AG08396 (cell line): ENCODE measurements at regions not wholly inside any gene's neighbourhood (a gene's known extent, or its start where the extent isn't known, plus 50 kb on each side); places are given as distances from the start of the nearest gene placed in this dataset.
A peak's percentile ranks its signal among the peaks of the same experiment; 100 is the strongest.
"Not testable (repeated sequence)": the region's sequence is repeated elsewhere in the genome, so short reads cannot be mapped to it uniquely, and the experiment has no call there.

Experiments used
- DNase-seq: peaks from one replicate; pipeline ENCODE4 v3.0.0; 2012; ENCODE audit warnings: low spot score, mixed read lengths

- no peak for DNase-seq
Observed at GRCh38 chr5:100479079-100479688, 56.0 kb upstream of the FAM174A start.

GRCh38 chr5:100472091-100472490, 63.1 kb upstream of the FAM174A start:
- no peak for DNase-seq

- DNase-seq, result no peak
Observed at GRCh38 chr5:100469767-100470166, 65.4 kb upstream of the FAM174A start.

GRCh38 chr5:100464418-100464817, 70.8 kb upstream of the FAM174A start:
- peak; percentile 4 for DNase-seq

- DNase-seq, result no peak
Observed at GRCh38 chr5:100456615-100457014, 78.6 kb upstream of the FAM174A start.

GRCh38 chr5:100452126-100452525, 83.0 kb upstream of the FAM174A start:
- no peak for DNase-seq

- DNase-seq, result no peak
Observed at GRCh38 chr5:100448111-100448528, 87.1 kb upstream of the FAM174A start.

- DNase-seq, result no peak
Observed at GRCh38 chr5:100446879-100447430, 88.2 kb upstream of the FAM174A start.

GRCh38 chr5:100444961-100445360, 90.2 kb upstream of the FAM174A start:
- DNase-seq, result no peak

- no peak for DNase-seq
Observed at GRCh38 chr5:100434815-100435214, 100.4 kb upstream of the FAM174A start.

GRCh38 chr5:100432741-100433140, 102.4 kb upstream of the FAM174A start:
- DNase-seq, result no peak

GRCh38 chr5:100430268-100431195, 104.6 kb upstream of the FAM174A start:
- peak; percentile 23 for DNase-seq

- no peak for DNase-seq
Observed at GRCh38 chr5:100424787-100425186, 110.4 kb upstream of the FAM174A start.

GRCh38 chr5:100424017-100424416, 111.2 kb upstream of the FAM174A start:
- DNase-seq, result no peak

- DNase-seq, result no peak
Observed at GRCh38 chr5:100423330-100423729, 111.8 kb upstream of the FAM174A start.

- no peak for DNase-seq
Observed at GRCh38 chr5:100421360-100421759, 113.8 kb upstream of the FAM174A start.

- DNase-seq, result no peak
Observed at GRCh38 chr5:100418231-100418630, 116.9 kb upstream of the FAM174A start.

GRCh38 chr5:100409660-100410151, 125.5 kb upstream of the FAM174A start:
- DNase-seq, result no peak

- no peak for DNase-seq
Observed at GRCh38 chr5:100407053-100407452, 128.1 kb upstream of the FAM174A start.

- no peak for DNase-seq
Observed at GRCh38 chr5:100406640-100407039, 128.5 kb upstream of the FAM174A start.

GRCh38 chr5:100402071-100402470, 133.1 kb upstream of the FAM174A start:
- no peak for DNase-seq

GRCh38 chr5:100401149-100401548, 134.0 kb upstream of the FAM174A start:
- DNase-seq, result no peak

- DNase-seq, result not testable (repeated sequence)
Observed at GRCh38 chr5:100398815-100399214, 136.4 kb upstream of the FAM174A start.
